ENCODE measurements at regions not wholly inside any gene's neighbourhood (a gene's known extent, or its start where the extent isn't known, plus 50 kb on each side); places are given as distances from the start of the nearest gene placed in this dataset.

DNA sequence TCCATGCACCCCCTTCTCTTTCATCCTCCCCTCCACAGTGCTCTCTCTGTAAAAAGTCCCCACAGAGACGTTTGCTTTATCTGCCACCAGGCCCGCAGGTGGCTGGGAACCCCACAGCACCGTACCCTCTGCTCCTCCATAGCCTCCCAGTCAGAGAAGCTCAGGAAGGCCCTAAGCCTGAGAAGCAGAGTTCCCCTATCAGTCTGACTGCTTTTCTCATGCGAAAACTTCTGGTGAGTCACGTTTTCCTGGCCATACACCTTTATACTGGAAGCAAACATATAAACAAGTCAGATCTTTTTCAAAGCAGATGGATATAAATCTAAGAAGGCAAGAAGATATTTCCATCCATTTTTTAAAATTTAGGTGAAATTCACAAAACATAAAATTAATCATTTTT lies 51.5 kb upstream of the MEF2A start:
- peaks cover 2% of the 10 kb centered on the region for H3K27me3 Mint-ChIP-seq
- no peaks in the 10 kb centered on the region for H3K9me3 Mint-ChIP-seq
- POLR2A ChIA-PET = no interaction called here
- DNase-seq = no peak
- H3K4me1 Mint-ChIP-seq = peaks cover 33% of the 10 kb centered on the region
- H3K4me3 Mint-ChIP-seq = no peak overlapping the region
- no peak for ATAC-seq (ENCODE audit: low read depth)
- peaks cover 7% of the 10 kb centered on the region for H3K36me3 Mint-ChIP-seq
- no peak overlapping the region for H3K27ac Mint-ChIP-seq
